Endodermal cell (in vitro differentiated cells): ENCODE measurements at regions not wholly inside any gene's neighbourhood (a gene's known extent, or its start where the extent isn't known, plus 50 kb on each side); places are given as distances from the start of the nearest gene placed in this dataset.

Source experiments
- DNase-seq: peaks from one replicate; pipeline ENCODE4 v3.0.0-alpha.2; 2017
- H3K27ac ChIP-seq: 2 replicates; pipeline ENCODE4 v1.5.1; 2013; ENCODE audit warnings: mild to moderate bottlenecking, low read depth, low read length, moderate library complexity
- H3K27me3 ChIP-seq: 2 replicates; pipeline ENCODE4 v1.6.1; 2013; ENCODE audit warnings: mild to moderate bottlenecking, low read length, moderate library complexity; ENCODE audit not compliant: insufficient read depth, control insufficient read depth, poor library complexity, severe bottlenecking
- H3K36me3 ChIP-seq: 2 replicates; pipeline ENCODE4 v1.7.0; 2013; ENCODE audit warnings: mild to moderate bottlenecking, low read length, moderate library complexity; ENCODE audit not compliant: control insufficient read depth, insufficient read depth
- H3K4me1 ChIP-seq: one replicate; pipeline ENCODE4 v1.7.0; 2013; ENCODE audit warnings: low read length; ENCODE audit not compliant: control insufficient read depth, insufficient read depth
- H3K4me3 ChIP-seq: 2 replicates; pipeline ENCODE4 v1.5.1; 2013; ENCODE audit warnings: mild to moderate bottlenecking, low read length, moderate library complexity
- H3K9ac ChIP-seq: 2 replicates; pipeline ENCODE4 v1.6.1; 2013; ENCODE audit warnings: mild to moderate bottlenecking, low read length, moderate library complexity; ENCODE audit not compliant: poor library complexity, severe bottlenecking; ENCODE audit errors: extremely low read depth
- H3K9me3 ChIP-seq: 2 replicates; pipeline ENCODE4 v1.6.1; 2013; ENCODE audit warnings: mild to moderate bottlenecking, low read length, moderate library complexity; ENCODE audit not compliant: control insufficient read depth
- H3K27ac Mint-ChIP-seq: 2 replicates; pipeline ENCODE4 v1.8.0; 2020; ENCODE audit warnings: mixed read lengths
- H3K27me3 Mint-ChIP-seq: 2 replicates; pipeline ENCODE4 v1.8.0; 2021; ENCODE audit warnings: mild to moderate bottlenecking, mixed read lengths; ENCODE audit not compliant: insufficient read depth
- H3K36me3 Mint-ChIP-seq: 2 replicates; pipeline ENCODE4 v1.8.0; 2020; ENCODE audit warnings: low read depth, mixed read lengths
- H3K4me1 Mint-ChIP-seq: 2 replicates; pipeline ENCODE4 v1.8.0; 2020; ENCODE audit warnings: mixed read lengths
- H3K4me3 Mint-ChIP-seq: 2 replicates; pipeline ENCODE4 v1.8.0; 2020; ENCODE audit warnings: mild to moderate bottlenecking, moderate library complexity, mixed read lengths
- H3K9me3 Mint-ChIP-seq: 2 replicates; pipeline ENCODE4 v1.8.0; 2020; ENCODE audit warnings: mild to moderate bottlenecking, mixed read lengths
- CTCF ChIP-seq: fragments of 200-600 bp; sonication (generic); conservative IDR thresholded peaks from 2 replicates; pipeline ENCODE4 v1.5.0; 2021; ENCODE audit warnings: antibody characterized with exemption, mild to moderate bottlenecking
- WGBS, 2 experiments: methylation state at CpG; one replicate each; pipeline versions ENCODE4 v1.1.5 to v1.1.7; 2013; ENCODE audit warnings: missing lambda C conversion rate in 2 of 2, mixed read lengths in 1 of 2; ENCODE audit not compliant: insufficient coverage in 1 of 2, insufficient read length in 1 of 2; 5-methylcytosine and 5-hydroxymethylcytosine counted together

DNA sequence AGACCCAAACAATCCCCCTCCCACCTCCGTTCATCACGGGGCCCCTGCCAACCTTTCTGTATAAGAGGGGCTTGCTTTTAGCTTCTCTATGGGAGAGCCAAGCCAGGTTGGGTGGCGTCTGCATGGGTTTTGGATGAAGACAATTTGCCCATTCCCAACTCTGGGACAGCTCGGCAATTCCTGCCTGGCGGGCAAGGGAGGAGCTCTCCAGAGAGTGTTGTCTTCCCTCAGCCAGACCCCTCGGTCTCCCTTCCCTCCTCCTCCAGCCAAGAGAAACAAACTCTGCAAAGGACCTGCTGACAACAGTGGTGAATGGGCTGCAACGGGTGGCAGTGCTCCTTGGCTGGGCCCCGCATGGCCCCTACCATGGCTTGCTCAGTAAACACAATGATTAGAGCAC, 267.2 kb upstream of the HDAC4 start:
- Histone ChIP-seq H3K4me3 (no peak overlapping the region), H3K27me3 (no peaks in the 10 kb centered on the region), H3K9me3 (no peaks in the 10 kb centered on the region), H3K4me1 (no peaks in the 10 kb centered on the region), H3K36me3 (no peaks in the 10 kb centered on the region), H3K9ac (no peak overlapping the region), H3K27ac (no peak overlapping the region)
- Mint-ChIP-seq H3K27ac (no peak overlapping the region), H3K4me3 (no peak overlapping the region), H3K9me3 (no peaks in the 10 kb centered on the region), H3K36me3 (no peaks in the 10 kb centered on the region), H3K27me3 (no peaks in the 10 kb centered on the region), H3K4me1 (no peaks in the 10 kb centered on the region)
- WGBS, 2 experiments: 85 to 88% methylated on average over 5 to 8 of the region's 8 CpGs
- TF ChIP-seq CTCF: no peak
- no peak for DNase-seq

DNA sequence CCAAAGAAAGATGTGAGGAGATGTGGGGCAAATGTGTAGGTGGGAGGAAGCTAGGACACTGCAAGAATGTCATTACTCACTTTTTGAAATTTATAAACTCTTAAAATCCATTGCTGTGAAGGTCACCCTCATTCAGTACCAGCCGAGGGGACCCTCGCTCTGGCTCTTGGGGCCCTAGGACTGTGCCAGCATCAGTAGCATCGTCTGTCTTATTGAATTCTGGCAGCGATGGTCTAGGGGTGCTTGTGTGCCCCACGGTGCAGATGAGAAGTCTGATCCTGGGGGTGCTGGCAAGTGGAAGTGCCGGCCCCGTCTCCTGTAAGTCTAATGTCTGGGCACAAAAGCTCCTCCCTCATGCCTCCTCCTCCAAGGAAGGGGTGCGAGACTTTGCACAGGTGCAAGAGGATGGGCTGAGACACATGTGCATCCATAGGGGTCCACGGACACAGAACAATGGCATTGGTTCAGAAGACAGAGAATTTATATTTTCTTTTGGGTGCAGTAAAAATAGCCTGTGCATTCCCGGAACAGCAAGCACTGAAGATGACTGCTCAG, 266.7 kb upstream of the HDAC4 start:
- no peak for TF ChIP-seq CTCF
- Mint-ChIP-seq H3K9me3 (no peaks in the 10 kb centered on the region), H3K4me3 (no peak overlapping the region), H3K36me3 (no peaks in the 10 kb centered on the region), H3K4me1 (no peaks in the 10 kb centered on the region), H3K27ac (no peak overlapping the region), H3K27me3 (no peaks in the 10 kb centered on the region)
- no peak for DNase-seq
- Histone ChIP-seq H3K9me3 (no peaks in the 10 kb centered on the region), H3K27me3 (no peaks in the 10 kb centered on the region), H3K4me3 (no peak overlapping the region), H3K9ac (no peak overlapping the region), H3K36me3 (no peaks in the 10 kb centered on the region), H3K27ac (no peak overlapping the region), H3K4me1 (no peaks in the 10 kb centered on the region)
- 88 to 91% methylated on average over 4 to 10 of the region's 10 CpGs for WGBS, 2 experiments

DNA sequence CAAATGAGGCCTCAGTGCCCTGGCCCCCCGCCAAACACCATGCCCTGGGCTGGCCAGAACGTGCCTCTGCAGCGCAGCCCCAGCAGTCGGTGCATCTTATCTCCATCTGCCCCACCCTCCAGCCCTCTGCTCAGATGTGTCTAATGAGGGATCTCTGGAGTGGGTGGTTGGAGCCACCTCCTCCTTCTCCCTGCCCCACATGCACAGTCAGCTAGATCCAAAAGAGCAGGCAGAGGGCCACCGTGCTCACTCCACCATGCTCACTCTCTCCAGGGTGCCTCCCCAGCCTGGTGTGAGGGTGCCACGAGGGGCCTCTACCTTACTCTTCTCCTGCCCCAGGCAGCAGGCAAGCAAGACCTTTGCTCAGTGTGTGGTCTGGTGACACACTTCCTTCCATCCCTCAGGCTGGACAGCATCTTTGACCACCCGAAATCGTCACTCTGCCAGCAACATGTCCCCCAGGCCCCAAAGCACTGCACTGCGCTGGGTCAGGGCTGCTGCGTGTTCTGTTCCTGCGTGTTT, 266.1 kb upstream of the HDAC4 start:
- Histone ChIP-seq H3K9me3 (no peaks in the 10 kb centered on the region), H3K36me3 (no peaks in the 10 kb centered on the region), H3K27ac (no peak overlapping the region), H3K27me3 (no peaks in the 10 kb centered on the region), H3K4me1 (no peaks in the 10 kb centered on the region), H3K4me3 (no peak overlapping the region), H3K9ac (no peak overlapping the region)
- H3K27ac Mint-ChIP-seq: no peak overlapping the region
- no peak for TF ChIP-seq CTCF
- H3K9me3 Mint-ChIP-seq: no peaks in the 10 kb centered on the region
- no peaks in the 10 kb centered on the region for H3K4me1 Mint-ChIP-seq
- no peaks in the 10 kb centered on the region for H3K27me3 Mint-ChIP-seq
- no peak overlapping the region for H3K4me3 Mint-ChIP-seq
- 89 to 93% methylated on average over 3 to 11 of the region's 11 CpGs for WGBS, 2 experiments
- no peak for DNase-seq
- H3K36me3 Mint-ChIP-seq: no peaks in the 10 kb centered on the region
